ENCODE measurements at regions not wholly inside any gene's neighbourhood (a gene's known extent, or its start where the extent isn't known, plus 50 kb on each side); places are given as distances from the start of the nearest gene placed in this dataset.

DNA sequence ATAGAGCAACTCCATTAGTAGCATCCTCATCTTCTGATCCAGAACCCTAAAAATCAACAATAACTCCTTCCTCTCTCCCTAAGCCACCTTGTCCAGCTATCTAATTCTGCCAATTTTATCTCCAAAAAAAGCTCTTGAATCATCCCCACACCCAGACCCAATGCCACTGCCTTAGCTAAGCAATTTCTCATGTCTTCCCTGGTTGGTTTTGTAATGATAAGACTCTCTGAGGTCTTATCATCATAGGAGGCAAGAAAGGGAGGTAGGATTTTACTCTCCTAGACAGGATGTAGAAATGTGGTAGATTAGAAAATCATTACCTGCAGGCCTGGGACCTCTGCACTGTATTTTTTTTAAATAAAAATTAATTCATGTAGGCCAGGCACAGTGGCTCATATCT is 283.5 kb upstream of the NEBL start:
- TF ChIP-seq, protein P1, sequence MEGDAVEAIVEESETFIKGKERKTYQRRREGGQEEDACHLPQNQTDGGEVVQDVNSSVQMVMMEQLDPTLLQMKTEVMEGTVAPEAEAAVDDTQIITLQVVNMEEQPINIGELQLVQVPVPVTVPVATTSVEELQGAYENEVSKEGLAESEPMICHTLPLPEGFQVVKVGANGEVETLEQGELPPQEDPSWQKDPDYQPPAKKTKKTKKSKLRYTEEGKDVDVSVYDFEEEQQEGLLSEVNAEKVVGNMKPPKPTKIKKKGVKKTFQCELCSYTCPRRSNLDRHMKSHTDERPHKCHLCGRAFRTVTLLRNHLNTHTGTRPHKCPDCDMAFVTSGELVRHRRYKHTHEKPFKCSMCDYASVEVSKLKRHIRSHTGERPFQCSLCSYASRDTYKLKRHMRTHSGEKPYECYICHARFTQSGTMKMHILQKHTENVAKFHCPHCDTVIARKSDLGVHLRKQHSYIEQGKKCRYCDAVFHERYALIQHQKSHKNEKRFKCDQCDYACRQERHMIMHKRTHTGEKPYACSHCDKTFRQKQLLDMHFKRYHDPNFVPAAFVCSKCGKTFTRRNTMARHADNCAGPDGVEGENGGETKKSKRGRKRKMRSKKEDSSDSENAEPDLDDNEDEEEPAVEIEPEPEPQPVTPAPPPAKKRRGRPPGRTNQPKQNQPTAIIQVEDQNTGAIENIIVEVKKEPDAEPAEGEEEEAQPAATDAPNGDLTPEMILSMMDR (IDR thresholded peaks at IDR 0.05) = no peak
- TF ChIP-seq POLR2AphosphoS5 (IDR thresholded peaks at IDR 0.05; ENCODE audit: low read depth, low read length) = no peak
- no peak for TF ChIP-seq SIN3A (IDR thresholded peaks at IDR 0.05; ENCODE audit: borderline replicate concordance, insufficient read depth, low read depth, low read length)
